Astrocyte (in vitro differentiated cells and primary cell): ENCODE measurements at regions not wholly inside any gene's neighbourhood (a gene's known extent, or its start where the extent isn't known, plus 50 kb on each side); places are given as distances from the start of the nearest gene placed in this dataset.

Experiments
- DNase-seq: peaks from one replicate; pipeline ENCODE4 v3.0.0-alpha.2; 2010; ENCODE audit warnings: low read depth
- FAIRE-seq: peaks from 2 replicates; lab custom pipeline; 2011; peaks lifted over from hg19 to GRCh38; lab: Jason Lieb, UNC
- H2AFZ ChIP-seq: 2 replicates; pipeline ENCODE4 v1.6.0; 2012; ENCODE audit warnings: low read depth, low read length, inconsistent platforms
- H3K27ac ChIP-seq: 2 replicates; pipeline ENCODE4 v1.5.1; 2011; ENCODE audit warnings: low read depth, low read length, inconsistent platforms
- H3K27me3 ChIP-seq: 2 replicates; pipeline ENCODE4 v1.6.0; 2011; ENCODE audit warnings: low read length, inconsistent platforms; ENCODE audit not compliant: insufficient read depth
- H3K36me3 ChIP-seq: 2 replicates; pipeline ENCODE4 v1.5.1; 2011; ENCODE audit warnings: low read length, inconsistent platforms; ENCODE audit not compliant: insufficient read depth
- H3K4me1 ChIP-seq: 2 replicates; pipeline ENCODE4 v1.5.1; 2011; ENCODE audit warnings: low read length, inconsistent platforms; ENCODE audit not compliant: insufficient read depth
- H3K4me2 ChIP-seq: 2 replicates; pipeline ENCODE4 v1.6.0; 2012; ENCODE audit warnings: low read length, inconsistent platforms
- H3K4me3 ChIP-seq: 2 replicates; pipeline ENCODE4 v1.5.1; 2011; ENCODE audit warnings: low read depth, mild to moderate bottlenecking, low read length, inconsistent platforms; ENCODE audit not compliant: insufficient read depth
- H3K79me2 ChIP-seq: 2 replicates; pipeline ENCODE4 v1.6.0; 2012; ENCODE audit warnings: mild to moderate bottlenecking, low read length, inconsistent platforms; ENCODE audit not compliant: insufficient read depth
- H3K9ac ChIP-seq: 2 replicates; pipeline ENCODE4 v1.6.0; 2012; ENCODE audit warnings: mild to moderate bottlenecking, low read length, inconsistent platforms
- H3K9me3 ChIP-seq: 2 replicates; pipeline ENCODE4 v1.5.1; 2012; ENCODE audit warnings: low read depth, mild to moderate bottlenecking, low read length, inconsistent platforms; ENCODE audit not compliant: insufficient read depth
- H4K20me1 ChIP-seq: 2 replicates; pipeline ENCODE4 v1.6.0; 2012; ENCODE audit warnings: low read length, inconsistent platforms; ENCODE audit not compliant: insufficient read depth
- H3K27ac Mint-ChIP-seq: one replicate; pipeline ENCODE4 v1.8.0; 2021; ENCODE audit warnings: mild to moderate bottlenecking, mixed read lengths; ENCODE audit not compliant: unreplicated experiment
- H3K27me3 Mint-ChIP-seq: one replicate; pipeline ENCODE4 v1.8.0; 2021; ENCODE audit warnings: low read depth, mixed read lengths; ENCODE audit not compliant: unreplicated experiment
- H3K36me3 Mint-ChIP-seq: one replicate; pipeline ENCODE4 v1.8.0; 2021; ENCODE audit warnings: low read depth, mixed read lengths; ENCODE audit not compliant: unreplicated experiment
- H3K4me1 Mint-ChIP-seq: one replicate; pipeline ENCODE4 v1.8.0; 2021; ENCODE audit warnings: low read depth, mixed read lengths; ENCODE audit not compliant: unreplicated experiment
- H3K4me3 Mint-ChIP-seq: one replicate; pipeline ENCODE4 v1.8.0; 2021; ENCODE audit warnings: mild to moderate bottlenecking, moderate library complexity, mixed read lengths; ENCODE audit not compliant: unreplicated experiment
- H3K9me3 Mint-ChIP-seq: one replicate; pipeline ENCODE4 v1.8.0; 2021; ENCODE audit warnings: mild to moderate bottlenecking, mixed read lengths; ENCODE audit not compliant: unreplicated experiment
- CTCF ChIP-seq: IDR thresholded peaks from 2 replicates; pipeline ENCODE4 v1.5.1; 2011; ENCODE audit warnings: low read depth, mild to moderate bottlenecking, inconsistent platforms, low read length, moderate library complexity; ENCODE audit not compliant: insufficient read depth
- EZH2 ChIP-seq: IDR thresholded peaks from 2 replicates; pipeline ENCODE4 v1.6.1; 2012; ENCODE audit warnings: mild to moderate bottlenecking, low read length, inconsistent platforms; ENCODE audit not compliant: insufficient read depth

- FAIRE-seq, result no peak
- Mint-ChIP-seq H3K27ac (no peak overlapping the region), H3K4me3 (no peak overlapping the region), H3K9me3 (peaks cover 4% of the 10 kb centered on the region), H3K36me3 (no peaks in the 10 kb centered on the region), H3K27me3 (no peaks in the 10 kb centered on the region), H3K4me1 (peaks cover 1% of the 10 kb centered on the region)
- TF ChIP-seq CTCF (no peak), EZH2 (no peak)
- H2AFZ ChIP-seq, result no peak overlapping the region
- no peak overlapping the region for H3K4me2 ChIP-seq
- no peak overlapping the region for H3K27ac ChIP-seq
- no peaks in the 10 kb centered on the region for H4K20me1 ChIP-seq
- no peaks in the 10 kb centered on the region for H3K79me2 ChIP-seq
- H3K9me3 ChIP-seq, result no peaks in the 10 kb centered on the region
- no peak overlapping the region for H3K9ac ChIP-seq
- no peak overlapping the region for H3K4me3 ChIP-seq
- DNase-seq, result no peak
- no peaks in the 10 kb centered on the region for H3K27me3 ChIP-seq
- H3K36me3 ChIP-seq, result no peaks in the 10 kb centered on the region
- H3K4me1 ChIP-seq, result no peaks in the 10 kb centered on the region
Observed at GRCh38 chr2:116442418-116442817, 1372.1 kb upstream of the DDX18 start.

GRCh38 chr2:116444256-116444872 is 1370.1 kb upstream of the DDX18 start:
- Mint-ChIP-seq H3K36me3 (no peaks in the 10 kb centered on the region), H3K4me3 (no peak overlapping the region), H3K27me3 (no peaks in the 10 kb centered on the region), H3K27ac (no peak overlapping the region), H3K9me3 (peaks cover 4% of the 10 kb centered on the region), H3K4me1 (peaks cover 1% of the 10 kb centered on the region)
- DNase-seq, result no peak
- Histone ChIP-seq H3K9me3 (no peaks in the 10 kb centered on the region), H3K79me2 (no peaks in the 10 kb centered on the region), H2AFZ (no peak overlapping the region), H3K27me3 (no peaks in the 10 kb centered on the region), H3K4me2 (no peak overlapping the region), H3K4me3 (no peak overlapping the region), H3K36me3 (no peaks in the 10 kb centered on the region), H4K20me1 (no peaks in the 10 kb centered on the region), H3K9ac (no peak overlapping the region), H3K27ac (no peak overlapping the region), H3K4me1 (no peaks in the 10 kb centered on the region)
- no peak for TF ChIP-seq EZH2
- TF ChIP-seq CTCF, result no peak
- no peak for FAIRE-seq

- no peaks in the 10 kb centered on the region for H3K9me3 ChIP-seq
- Mint-ChIP-seq H3K27ac (no peak overlapping the region), H3K4me3 (no peak overlapping the region), H3K27me3 (no peaks in the 10 kb centered on the region), H3K4me1 (peaks cover 9% of the 10 kb centered on the region), H3K36me3 (no peaks in the 10 kb centered on the region), H3K9me3 (peaks cover 3% of the 10 kb centered on the region)
- no peak overlapping the region for H3K27ac ChIP-seq
- H3K36me3 ChIP-seq, result no peaks in the 10 kb centered on the region
- no peak overlapping the region for H3K4me3 ChIP-seq
- no peaks in the 10 kb centered on the region for H3K4me1 ChIP-seq
- no peak overlapping the region for H2AFZ ChIP-seq
- DNase-seq, result no peak
- H3K79me2 ChIP-seq, result no peaks in the 10 kb centered on the region
- TF ChIP-seq CTCF, result no peak
- TF ChIP-seq EZH2, result no peak
- FAIRE-seq, result no peak
- no peaks in the 10 kb centered on the region for H3K27me3 ChIP-seq
- H4K20me1 ChIP-seq, result no peaks in the 10 kb centered on the region
- no peak overlapping the region for H3K4me2 ChIP-seq
- H3K9ac ChIP-seq, result no peak overlapping the region
Observed at GRCh38 chr2:116450990-116451389, 1363.5 kb upstream of the DDX18 start.
